H9 (cell line): ENCODE measurements at regions not wholly inside any gene's neighbourhood (a gene's known extent, or its start where the extent isn't known, plus 50 kb on each side); places are given as distances from the start of the nearest gene placed in this dataset.

ENCODE experiments used
- DNase-seq: peaks from one replicate; pipeline ENCODE4 v3.0.0-alpha.2; 2017
- H2AFZ ChIP-seq: one replicate; pipeline ENCODE4 v1.6.1; 2013; ENCODE audit warnings: mild to moderate bottlenecking, low read length, control low read depth, moderate library complexity
- H2AK5ac ChIP-seq: 2 replicates; pipeline ENCODE4 v1.6.1; 2013; ENCODE audit warnings: low read length, control low read depth, mixed read lengths; ENCODE audit not compliant: insufficient read length
- H2BK120ac ChIP-seq: one replicate; pipeline ENCODE4 v1.6.1; 2013; ENCODE audit warnings: low read depth, mild to moderate bottlenecking, low read length, control low read depth, inconsistent platforms; ENCODE audit not compliant: poor library complexity, severe bottlenecking
- H2BK12ac ChIP-seq: 2 replicates; pipeline ENCODE4 v1.6.1; 2013; ENCODE audit warnings: low read length, control low read depth, mixed read lengths, low read depth; ENCODE audit not compliant: insufficient read length
- H2BK15ac ChIP-seq: 2 replicates; pipeline ENCODE4 v1.6.1; 2013; ENCODE audit warnings: low read depth, low read length, control low read depth
- H2BK20ac ChIP-seq: one replicate; pipeline ENCODE4 v1.6.1; 2013; ENCODE audit warnings: low read depth, mild to moderate bottlenecking, low read length, control low read depth, inconsistent platforms; ENCODE audit not compliant: poor library complexity, severe bottlenecking
- H2BK5ac ChIP-seq: 2 replicates; pipeline ENCODE4 v1.6.1; 2013; ENCODE audit warnings: low read length, control low read depth, mixed read lengths; ENCODE audit not compliant: insufficient read length
- H3K14ac ChIP-seq: 2 replicates; pipeline ENCODE4 v1.6.1; 2013; ENCODE audit warnings: low read length, control low read depth; ENCODE audit not compliant: insufficient read depth
- H3K18ac ChIP-seq: 2 replicates; pipeline ENCODE4 v1.6.1; 2013; ENCODE audit warnings: low read depth, mild to moderate bottlenecking, mixed read lengths, low read length, control low read depth; ENCODE audit not compliant: insufficient read length
- H3K23ac ChIP-seq: 2 replicates; pipeline ENCODE4 v1.6.1; 2013; ENCODE audit warnings: low read length, control low read depth, mixed read lengths, low read depth; ENCODE audit not compliant: insufficient read length
- H3K23me2 ChIP-seq: 2 replicates; pipeline ENCODE4 v1.6.1; 2013; ENCODE audit warnings: low read depth, mild to moderate bottlenecking, mixed read lengths, low read length, control low read depth; ENCODE audit not compliant: insufficient read length, poor library complexity, severe bottlenecking
- H3K27ac ChIP-seq: 2 replicates; pipeline ENCODE4 v1.5.1; 2013; ENCODE audit warnings: low read length, control low read depth, mixed read lengths, low read depth; ENCODE audit not compliant: insufficient read length
- H3K27me3 ChIP-seq: 2 replicates; pipeline ENCODE4 v1.6.1; 2013; ENCODE audit warnings: low read length, control low read depth, inconsistent platforms; ENCODE audit not compliant: insufficient read depth
- H3K4ac ChIP-seq: 2 replicates; pipeline ENCODE4 v1.6.1; 2013; ENCODE audit warnings: low read depth, mild to moderate bottlenecking, control low read depth, inconsistent platforms, low read length, moderate library complexity
- H3K4me1 ChIP-seq: 2 replicates; pipeline ENCODE4 v1.6.1; 2013; ENCODE audit warnings: low read length, control low read depth, inconsistent platforms; ENCODE audit not compliant: insufficient read depth
- H3K4me2 ChIP-seq: 2 replicates; pipeline ENCODE4 v1.6.1; 2013; ENCODE audit warnings: low read length, control low read depth, mixed read lengths; ENCODE audit not compliant: insufficient read length, insufficient read depth
- H3K56ac ChIP-seq: 2 replicates; pipeline ENCODE4 v1.6.1; 2013; ENCODE audit warnings: low read depth, mild to moderate bottlenecking, mixed read lengths, low read length, control low read depth; ENCODE audit not compliant: insufficient read length
- H3K79me1 ChIP-seq: 2 replicates; pipeline ENCODE4 v1.6.1; 2013; ENCODE audit warnings: low read depth, mild to moderate bottlenecking, moderate library complexity, low read length, control low read depth, inconsistent platforms; ENCODE audit not compliant: insufficient read depth, poor library complexity, severe bottlenecking
- H3K79me2 ChIP-seq: 2 replicates; pipeline ENCODE4 v1.6.1; 2013; ENCODE audit warnings: low read length, control low read depth, inconsistent platforms; ENCODE audit not compliant: insufficient read depth
- H3K9ac ChIP-seq: 2 replicates; pipeline ENCODE4 v1.6.1; 2013; ENCODE audit warnings: low read length, control low read depth, mixed read lengths; ENCODE audit not compliant: insufficient read length; ENCODE audit errors: extremely low read depth
- H3K9me3 ChIP-seq: one replicate; pipeline ENCODE4 v1.6.1; 2013; ENCODE audit warnings: low read depth, low read length, inconsistent platforms; ENCODE audit not compliant: control insufficient read depth
- H3T11ph ChIP-seq: one replicate; pipeline ENCODE4 v1.6.1; 2013; ENCODE audit warnings: mild to moderate bottlenecking, low read length, control low read depth, inconsistent platforms
- H4K20me1 ChIP-seq: one replicate; pipeline ENCODE4 v1.6.1; 2013; ENCODE audit not compliant: control insufficient read depth, insufficient read length, insufficient read depth
- H4K5ac ChIP-seq: 2 replicates; pipeline ENCODE4 v1.6.1; 2013; ENCODE audit warnings: low read depth, mild to moderate bottlenecking, mixed read lengths, low read length, control low read depth; ENCODE audit not compliant: insufficient read length
- H4K8ac ChIP-seq: replicated peaks from 2 replicates; pipeline ENCODE4 v1.6.1; 2013; ENCODE audit warnings: low read length, control low read depth, mixed read lengths, low read depth; ENCODE audit not compliant: insufficient read length
- H4K91ac ChIP-seq: 2 replicates; pipeline ENCODE4 v1.6.1; 2013; ENCODE audit warnings: low read depth, mild to moderate bottlenecking, moderate library complexity, mixed read lengths, low read length, control low read depth; ENCODE audit not compliant: insufficient read length
- H3K27ac Mint-ChIP-seq, 3 experiments: 2 replicates in 2 of 3; 3 replicates in 1 of 3; pipeline ENCODE4 v1.8.0; 2020 to 2021; ENCODE audit warnings: mixed read lengths in 3 of 3, mild to moderate bottlenecking in 1 of 3, moderate library complexity in 1 of 3
- H3K27me3 Mint-ChIP-seq: 2 replicates; pipeline ENCODE4 v1.8.0; 2021; ENCODE audit warnings: low read depth, mild to moderate bottlenecking, moderate library complexity, mixed read lengths
- H3K36me3 Mint-ChIP-seq, 3 experiments: 2 replicates in 2 of 3; 3 replicates in 1 of 3; pipeline ENCODE4 v1.8.0; 2020 to 2021; ENCODE audit warnings: low read depth in 3 of 3, mixed read lengths in 3 of 3; ENCODE audit not compliant: insufficient read depth in 1 of 3
- H3K4me1 Mint-ChIP-seq, 2 experiments: 2 replicates each; pipeline ENCODE4 v1.8.0; 2020; ENCODE audit warnings: mixed read lengths in 2 of 2
- H3K4me3 Mint-ChIP-seq, 2 experiments: 2 replicates in 1 of 2; 3 replicates in 1 of 2; pipeline ENCODE4 v1.8.0; 2020 to 2021; ENCODE audit warnings: mild to moderate bottlenecking in 2 of 2, mixed read lengths in 2 of 2, moderate library complexity in 1 of 2
- H3K9me3 Mint-ChIP-seq, 2 experiments: 2 replicates in 1 of 2; 3 replicates in 1 of 2; pipeline ENCODE4 v1.8.0; 2020; ENCODE audit warnings: mild to moderate bottlenecking in 2 of 2, mixed read lengths in 2 of 2, moderate library complexity in 1 of 2
- CTCF ChIP-seq: fragments of 200-600 bp; sonication (generic); conservative IDR thresholded peaks from 3 replicates; pipeline ENCODE4 v1.8.0; 2021; ENCODE audit warnings: antibody characterized with exemption, mild to moderate bottlenecking
- WGBS: extraction: QIAGEN DNeasy Blood & Tissue Kit; methylation state at CpG from one replicate; pipeline ENCODE4 v1.1.7; 2013; ENCODE audit warnings: missing lambda C conversion rate, low lambda C conversion rate, mixed read lengths; ENCODE audit not compliant: insufficient read length; ENCODE audit errors: extremely low coverage; 5-methylcytosine and 5-hydroxymethylcytosine counted together

GRCh38 chr18:11286431-11286830 lies 137.1 kb upstream of the PIEZO2 start:
- Histone ChIP-seq H3K14ac (no peak overlapping the region), H3K9me3 (no peaks in the 10 kb centered on the region), H3K4ac (no peak overlapping the region), H2BK12ac (no peak overlapping the region), H2BK15ac (no peak overlapping the region), H2BK120ac (no peak overlapping the region), H4K8ac (no peak overlapping the region), H2AK5ac (no peak overlapping the region), H2BK20ac (no peak overlapping the region), H3K4me1 (no peaks in the 10 kb centered on the region), H3K18ac (no peak overlapping the region), H3K23ac (no peak overlapping the region), H3K23me2 (no peaks in the 10 kb centered on the region), H3K4me2 (no peak overlapping the region), H3K9ac (no peak overlapping the region), H2BK5ac (no peak overlapping the region), H3K79me2 (no peaks in the 10 kb centered on the region), H2AFZ (no peak overlapping the region), H3K27ac (no peak overlapping the region), H3T11ph (no peak overlapping the region), H4K20me1 (no peaks in the 10 kb centered on the region), H4K5ac (no peak overlapping the region), H3K79me1 (no peaks in the 10 kb centered on the region), H3K27me3 (no peaks in the 10 kb centered on the region), H3K56ac (no peak overlapping the region), H4K91ac (no peak overlapping the region)
- Mint-ChIP-seq H3K27ac (no peak overlapping the region), H3K9me3 (no peaks in the 10 kb centered on the region; a peak in 2 of 5 replicates), H3K4me1 (peaks cover 5% of the 10 kb centered on the region in 2 experiments), H3K4me3 (no peak overlapping the region), H3K27me3 (no peaks in the 10 kb centered on the region), H3K36me3 (no peaks in the 10 kb centered on the region)
- TF ChIP-seq CTCF: no peak
- WGBS: no CpG with 5 or more reads among the region's 3 CpGs
- no peak for DNase-seq
